HL-60 (cell line): ENCODE measurements at regions not wholly inside any gene's neighbourhood (a gene's known extent, or its start where the extent isn't known, plus 50 kb on each side); places are given as distances from the start of the nearest gene placed in this dataset.

Experiments used
- DNase-seq, 2 experiments: peaks; one replicate each; pipeline ENCODE4 v3.0.0-alpha.2; 2010 to 2020; ENCODE audit warnings: low read depth in 1 of 2, low spot score in 1 of 2
- H3K27ac ChIP-seq: fragments of 250-450 bp; sonication (Bioruptor Pico); replicated peaks from 2 replicates; pipeline ENCODE4 v1.5.1; 2020; ENCODE audit warnings: mild to moderate bottlenecking, moderate library complexity
- H3K27me3 ChIP-seq: fragments of 250-450 bp; sonication (Bioruptor Pico); 2 replicates; pipeline ENCODE4 v1.5.1; 2021; ENCODE audit warnings: mild to moderate bottlenecking, moderate library complexity; ENCODE audit not compliant: insufficient read depth, poor library complexity, severe bottlenecking
- H3K4me3 ChIP-seq: replicated peaks from 2 replicates; pipeline ENCODE4 v1.5.1; 2011; ENCODE audit warnings: mild to moderate bottlenecking, control low read depth, low read length; ENCODE audit not compliant: insufficient read depth
- CTCF ChIP-seq: IDR thresholded peaks from one replicate; pipeline ENCODE4 v1.5.1; 2011; ENCODE audit warnings: low read length, control low read depth, inconsistent platforms; ENCODE audit not compliant: insufficient read depth
- GABPA ChIP-seq: IDR thresholded peaks from 2 replicates; pipeline ENCODE4 v1.6.1; 2012; ENCODE audit warnings: low read depth
- POLR2AphosphoS5 ChIP-seq: IDR thresholded peaks from 2 replicates; pipeline ENCODE4 v1.6.1; 2012; ENCODE audit warnings: low read depth
- REST ChIP-seq: IDR thresholded peaks from 2 replicates; pipeline ENCODE4 v1.6.1; 2012; ENCODE audit warnings: low read depth; ENCODE audit not compliant: insufficient replicate concordance
- SPI1 ChIP-seq: IDR thresholded peaks from 2 replicates; pipeline ENCODE4 v1.6.1; 2012; ENCODE audit warnings: low read depth, mild to moderate bottlenecking, borderline replicate concordance

GRCh38 chr13:75225288-75226032 lies 256.5 kb downstream of the TBC1D4 start:
- Histone ChIP-seq H3K4me3 (no peak overlapping the region), H3K27me3 (no peaks in the 10 kb centered on the region), H3K27ac (no peak overlapping the region)
- TF ChIP-seq POLR2AphosphoS5 (no peak), GABPA (no peak), SPI1 (no peak), REST (no peak), CTCF (no peak)
- no peak for DNase-seq

GRCh38 chr13:75224053-75224742 lies 257.8 kb downstream of the TBC1D4 start:
- peaks cover 1% of the 10 kb centered on the region for H3K27me3 ChIP-seq
- DNase-seq = no peak
- H3K27ac ChIP-seq = no peak overlapping the region
- no peak overlapping the region for H3K4me3 ChIP-seq
- TF ChIP-seq REST (no peak), GABPA (no peak), SPI1 (no peak), POLR2AphosphoS5 (no peak), CTCF (no peak)

GRCh38 chr13:75222031-75222430 lies 259.9 kb downstream of the TBC1D4 start:
- H3K4me3 ChIP-seq = no peak overlapping the region
- no peak for TF ChIP-seq POLR2AphosphoS5
- no peak for TF ChIP-seq GABPA
- no peak for TF ChIP-seq CTCF
- no peak for TF ChIP-seq SPI1
- TF ChIP-seq REST = no peak
- peaks cover 11% of the 10 kb centered on the region for H3K27me3 ChIP-seq
- DNase-seq = peak in 1 of 2 experiments; percentile 18
- no peak overlapping the region for H3K27ac ChIP-seq
